A673 (cell line): ENCODE measurements at regions not wholly inside any gene's neighbourhood (a gene's known extent, or its start where the extent isn't known, plus 50 kb on each side); places are given as distances from the start of the nearest gene placed in this dataset.
"Not testable (repeated sequence)": the region's sequence is repeated elsewhere in the genome, so short reads cannot be mapped to it uniquely, and the experiment has no call there.

Experiments used
- BruUV-seq: library from RNA; stranded (reverse); fragments of 400-500 nt; replicated peaks from 2 replicates; lab custom pipeline; 2021; lab: Mats Ljungman, UMichigan
- CTCF ChIA-PET: fragments of 300-600 bp; sonication (Branson Sonifier 250); formaldehyde crosslinking; loops from one replicate; lab custom pipeline; 2022; ENCODE audit warnings: antibody characterized with exemption; lab: Charles Lee
- POLR2A ChIA-PET: fragments of 300-600 bp; sonication (Branson Sonifier 250); formaldehyde crosslinking; loops from one replicate; lab custom pipeline; 2022; ENCODE audit warnings: antibody characterized with exemption; ENCODE audit not compliant: low non-redundant PET; lab: Charles Lee
- DNase-seq: peaks from one replicate; pipeline ENCODE4 v3.0.0-alpha.2; 2015; ENCODE audit warnings: low spot score
- H3K27ac ChIP-seq: fragments of 200-600 bp; sonication (generic); 2 replicates; pipeline ENCODE4 v1.5.1; 2016; ENCODE audit warnings: mixed run types, low read depth, mild to moderate bottlenecking, mixed read lengths, antibody characterized with exemption, low read length; ENCODE audit not compliant: poor library complexity, severe bottlenecking
- H3K27me3 ChIP-seq: fragments of 200-600 bp; sonication (generic); replicated peaks from 2 replicates; pipeline ENCODE4 v1.6.1; 2017; ENCODE audit warnings: mixed run types, low read depth, mild to moderate bottlenecking, mixed read lengths, antibody characterized with exemption, low read length; ENCODE audit not compliant: insufficient read depth, poor library complexity
- H3K36me3 ChIP-seq: fragments of 200-600 bp; sonication (generic); 2 replicates; pipeline ENCODE4 v1.6.1; 2016; ENCODE audit warnings: mixed run types, mild to moderate bottlenecking, mixed read lengths, antibody characterized with exemption, low read length; ENCODE audit not compliant: insufficient read depth, poor library complexity, severe bottlenecking
- H3K4me1 ChIP-seq: fragments of 200-600 bp; sonication (generic); 2 replicates; pipeline ENCODE4 v1.6.1; 2017; ENCODE audit warnings: mixed run types, mild to moderate bottlenecking, mixed read lengths, antibody characterized with exemption, low read length; ENCODE audit not compliant: insufficient read depth, poor library complexity, severe bottlenecking
- H3K4me3 ChIP-seq: fragments of 200-600 bp; sonication (generic); 2 replicates; pipeline ENCODE4 v1.5.1; 2016; ENCODE audit warnings: low read depth, mixed run types, mild to moderate bottlenecking, mixed read lengths, low read length; ENCODE audit not compliant: poor library complexity, severe bottlenecking
- H3K9me3 ChIP-seq: fragments of 200-600 bp; sonication (generic); 2 replicates; pipeline ENCODE4 v1.6.1; 2016; ENCODE audit warnings: mixed run types, low read depth, mild to moderate bottlenecking, mixed read lengths, antibody characterized with exemption, low read length; ENCODE audit not compliant: poor library complexity, severe bottlenecking
- CTCF ChIP-seq: fragments of 300-800, 200-600 bp; sonication (generic); conservative IDR thresholded peaks from 2 replicates; pipeline ENCODE4 v1.5.1; 2017; ENCODE audit warnings: low read depth, mild to moderate bottlenecking, antibody characterized with exemption, low read length, moderate library complexity, mixed read lengths
- EZH2 ChIP-seq: fragments of 200-600 bp; sonication (generic); IDR thresholded peaks from 2 replicates; pipeline ENCODE4 v1.6.1; 2017; ENCODE audit warnings: borderline replicate concordance, low read depth, mild to moderate bottlenecking, mixed read lengths, antibody characterized with exemption, low read length; ENCODE audit not compliant: poor library complexity, severe bottlenecking
- intact Hi-C: fragments of 100-400 bp; cut with micrococcal nuclease; formaldehyde crosslinking; loops from one replicate; pipeline ENCODE4 v1.10.0; 2022; ENCODE audit not compliant: unreplicated experiment

- H3K36me3 ChIP-seq: no peaks in the 10 kb centered on the region
- no TSS peak for BruUV-seq
- TF ChIP-seq CTCF (no peak), EZH2 (no peak)
- no peak overlapping the region for H3K4me3 ChIP-seq
- H3K9me3 ChIP-seq: no peaks in the 10 kb centered on the region
- no peaks in the 10 kb centered on the region for H3K27me3 ChIP-seq
- ChIA-PET CTCF (no interaction called here), POLR2A (no interaction called here)
- no peak for DNase-seq
- no peak overlapping the region for H3K27ac ChIP-seq
- intact Hi-C loops: no loop called here
- no peaks in the 10 kb centered on the region for H3K4me1 ChIP-seq
These were observed 756.5 kb downstream of the SLITRK1 start for GRCh38 chr13:83125791-83126190.

- Histone ChIP-seq H3K27ac (no peak overlapping the region), H3K4me1 (no peaks in the 10 kb centered on the region), H3K9me3 (no peaks in the 10 kb centered on the region), H3K4me3 (no peak overlapping the region), H3K36me3 (no peaks in the 10 kb centered on the region), H3K27me3 (no peaks in the 10 kb centered on the region)
- intact Hi-C loops: no loop called here
- POLR2A ChIA-PET: interaction anchor here (0.6 kb wide), 1 partner anchor 838 kb away, joined by 4 read pairs; no protein-coding TSS in a partner anchor
- CTCF ChIA-PET: no interaction called here
- peak; percentile 7 for DNase-seq
- no TSS peak for BruUV-seq
- TF ChIP-seq CTCF: no peak
- no peak for TF ChIP-seq EZH2
These were observed 760.4 kb downstream of the SLITRK1 start for GRCh38 chr13:83121896-83122295.

GRCh38 chr13:83117046-83117445 is 765.2 kb downstream of the SLITRK1 start:
- no TSS peak for BruUV-seq
- ChIA-PET POLR2A (no interaction called here), CTCF (no interaction called here)
- Histone ChIP-seq H3K4me3 (no peak overlapping the region), H3K9me3 (no peaks in the 10 kb centered on the region), H3K36me3 (no peaks in the 10 kb centered on the region), H3K27me3 (no peaks in the 10 kb centered on the region), H3K4me1 (no peaks in the 10 kb centered on the region), H3K27ac (no peak overlapping the region)
- DNase-seq: no peak
- TF ChIP-seq EZH2: no peak
- no peak for TF ChIP-seq CTCF
- intact Hi-C loops: no loop called here

- CTCF ChIA-PET, DNase-seq, POLR2A ChIA-PET, H3K4me3 ChIP-seq, H3K27me3 ChIP-seq, BruUV-seq, intact Hi-C loops, H3K36me3 ChIP-seq, H3K9me3 ChIP-seq, H3K27ac ChIP-seq, H3K4me1 ChIP-seq: not testable (repeated sequence)
These were observed 780.6 kb downstream of the SLITRK1 start for GRCh38 chr13:83101574-83102247.
